ENCODE measurements at regions not wholly inside any gene's neighbourhood (a gene's known extent, or its start where the extent isn't known, plus 50 kb on each side); places are given as distances from the start of the nearest gene placed in this dataset.

- TF ChIP-seq ZNF639 (CRISPR knock-in tag; conservative IDR thresholded peaks at IDR 0.05), result no peak
- TF ChIP-seq TARDBP (CRISPR knock-in tag; IDR thresholded peaks at IDR 0.05), result no peak
- no peak for TF ChIP-seq ZNF766 (CRISPR knock-in tag; IDR thresholded peaks at IDR 0.05; ENCODE audit: borderline replicate concordance)
- TF ChIP-seq ATM (IDR thresholded peaks at IDR 0.05; ENCODE audit: borderline replicate concordance), result no peak
- TF ChIP-seq ZNF784 (CRISPR knock-in tag; IDR thresholded peaks at IDR 0.05; ENCODE audit: borderline replicate concordance), result no peak
- no peak for TF ChIP-seq ZNF574 (CRISPR knock-in tag; IDR thresholded peaks at IDR 0.05)
These were observed 118.6 kb upstream of the SSTR1 start (continued) for GRCh38 chr14:38089123-38089522.

- WGBS (ENCODE audit: low lambda C conversion rate), result 2% methylated on average over 3 of the region's 3 CpGs
- Histone ChIP-seq H3K27ac (ENCODE audit: extremely low read length, insufficient read depth, low read length) (no peak overlapping the region), H3K9me3 (ENCODE audit: low read length) (peaks cover 27% of the 10 kb centered on the region), H2AFZ (ENCODE audit: low read length) (no peak overlapping the region), H3K36me3 (replicated peaks in 1 of 2; ENCODE audit: control insufficient read depth in 1 of 2, insufficient read depth in 2 of 2, low read length in 2 of 2) (no peaks in the 10 kb centered on the region), H3K27me3 (ENCODE audit: control insufficient read depth in 1 of 2, insufficient read depth in 2 of 2, low read length in 2 of 2) (no peaks in the 10 kb centered on the region), H3K79me2 (ENCODE audit: insufficient read depth, low read length) (no peaks in the 10 kb centered on the region), H3K4me2 (ENCODE audit: low read depth, low read length) (no peak overlapping the region), H3K4me1 (ENCODE audit: insufficient read depth, low read length) (no peaks in the 10 kb centered on the region), H4K20me1 (ENCODE audit: insufficient read depth, low read length) (no peaks in the 10 kb centered on the region), H3K9ac (ENCODE audit: insufficient read depth, low read depth, low read length) (no peak overlapping the region), H3K4me3 (replicated peaks in 1 of 3; ENCODE audit: insufficient read depth in 1 of 3, low read depth in 2 of 3, low read length in 3 of 3) (no peak overlapping the region)
- no TSS peak for BruUV-seq (replicated peaks)
- intact Hi-C loops (cut with micrococcal nuclease; ENCODE audit: unreplicated experiment), result no loop called here
- ChIA-PET CTCF (ENCODE audit: low intra/inter-chr PET ratio, low total read pairs) (no interaction called here), POLR2A (no interaction called here)
- no peak for DNase-seq (ENCODE audit: low spot score)
- TF ChIP-seq NFKBIZ (CRISPR knock-in tag; IDR thresholded peaks at IDR 0.05) (no peak), GLI4 (CRISPR knock-in tag; IDR thresholded peaks at IDR 0.05; ENCODE audit: borderline replicate concordance) (no peak), SMYD3 (CRISPR knock-in tag; IDR thresholded peaks at IDR 0.05) (no peak), MIER3 (CRISPR knock-in tag; IDR thresholded peaks at IDR 0.05; ENCODE audit: borderline replicate concordance) (no peak), THRA (CRISPR knock-in tag; IDR thresholded peaks at IDR 0.05; ENCODE audit: borderline replicate concordance) (no peak), HMG20A (CRISPR knock-in tag; IDR thresholded peaks at IDR 0.05; ENCODE audit: borderline replicate concordance) (no peak)
- FAIRE-seq, result no peak
- no peak for ATAC-seq
- in situ Hi-C loops (cut with HindIII; ENCODE audit: extremely low pct_ligation_motif_present, low pct_unique_long_range_greater_than_20kb), result no loop called here
These were observed 117.2 kb upstream of the SSTR1 start for GRCh38 chr14:38090506-38090905.
